WERI-Rb-1 (cell line): ENCODE measurements at regions not wholly inside any gene's neighbourhood (a gene's known extent, or its start where the extent isn't known, plus 50 kb on each side); places are given as distances from the start of the nearest gene placed in this dataset.

ENCODE experiments used
- DNase-seq: peaks from one replicate; pipeline ENCODE4 v3.0.0-alpha.2; 2020
- H3K27ac ChIP-seq: fragments of 250-450 bp; sonication (Bioruptor Pico); 2 replicates; pipeline ENCODE4 v1.5.1; 2020; ENCODE audit warnings: mild to moderate bottlenecking, moderate library complexity
- H3K27me3 ChIP-seq: fragments of 250-450 bp; sonication (Bioruptor Pico); 2 replicates; pipeline ENCODE4 v1.5.1; 2021; ENCODE audit warnings: mild to moderate bottlenecking, low read depth, moderate library complexity; ENCODE audit not compliant: insufficient read depth, severe bottlenecking
- H3K36me3 ChIP-seq: fragments of 250-450 bp; sonication (Bioruptor Pico); 2 replicates; pipeline ENCODE4 v1.5.1; 2020; ENCODE audit warnings: mild to moderate bottlenecking, moderate library complexity
- H3K4me3 ChIP-seq: 2 replicates; pipeline ENCODE4 v1.5.1; 2011; ENCODE audit warnings: low read depth, mild to moderate bottlenecking, control low read depth, low read length
- H3K9me3 ChIP-seq: fragments of 250-450 bp; sonication (Bioruptor Pico); 2 replicates; pipeline ENCODE4 v1.5.1; 2021; ENCODE audit warnings: mild to moderate bottlenecking, moderate library complexity; ENCODE audit not compliant: severe bottlenecking
- TF ChIP-seq, protein P1 (sequence below): IDR thresholded peaks from 2 replicates; pipeline ENCODE4 v1.5.1; 2011; ENCODE audit warnings: low read depth, mild to moderate bottlenecking, control low read depth, inconsistent platforms, low read length

DNA sequence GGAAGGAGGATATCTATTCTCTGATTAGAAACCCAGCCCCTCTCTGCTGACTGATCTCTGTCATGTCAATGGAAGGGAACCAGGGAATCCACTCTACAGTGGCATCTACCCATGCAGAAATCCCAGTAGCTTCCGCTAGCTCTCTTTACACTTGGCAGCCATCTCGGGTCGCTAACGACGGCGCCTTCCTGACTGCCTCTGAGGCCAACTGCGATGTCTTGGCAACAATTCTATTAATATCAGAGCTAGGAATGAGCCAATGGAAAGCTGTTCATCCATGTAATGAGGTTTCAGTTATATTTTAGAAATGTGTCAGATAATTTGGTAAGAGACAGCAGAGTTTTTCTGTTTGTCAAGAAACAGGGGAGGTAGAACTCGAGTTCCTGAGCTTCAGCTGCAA is 67.6 kb upstream of the ATP10B start:
- TF ChIP-seq, protein P1, sequence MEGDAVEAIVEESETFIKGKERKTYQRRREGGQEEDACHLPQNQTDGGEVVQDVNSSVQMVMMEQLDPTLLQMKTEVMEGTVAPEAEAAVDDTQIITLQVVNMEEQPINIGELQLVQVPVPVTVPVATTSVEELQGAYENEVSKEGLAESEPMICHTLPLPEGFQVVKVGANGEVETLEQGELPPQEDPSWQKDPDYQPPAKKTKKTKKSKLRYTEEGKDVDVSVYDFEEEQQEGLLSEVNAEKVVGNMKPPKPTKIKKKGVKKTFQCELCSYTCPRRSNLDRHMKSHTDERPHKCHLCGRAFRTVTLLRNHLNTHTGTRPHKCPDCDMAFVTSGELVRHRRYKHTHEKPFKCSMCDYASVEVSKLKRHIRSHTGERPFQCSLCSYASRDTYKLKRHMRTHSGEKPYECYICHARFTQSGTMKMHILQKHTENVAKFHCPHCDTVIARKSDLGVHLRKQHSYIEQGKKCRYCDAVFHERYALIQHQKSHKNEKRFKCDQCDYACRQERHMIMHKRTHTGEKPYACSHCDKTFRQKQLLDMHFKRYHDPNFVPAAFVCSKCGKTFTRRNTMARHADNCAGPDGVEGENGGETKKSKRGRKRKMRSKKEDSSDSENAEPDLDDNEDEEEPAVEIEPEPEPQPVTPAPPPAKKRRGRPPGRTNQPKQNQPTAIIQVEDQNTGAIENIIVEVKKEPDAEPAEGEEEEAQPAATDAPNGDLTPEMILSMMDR = no peak
- Histone ChIP-seq H3K27me3 (peaks cover 55% of the 10 kb centered on the region), H3K36me3 (no peaks in the 10 kb centered on the region), H3K9me3 (no peaks in the 10 kb centered on the region), H3K4me3 (no peak overlapping the region), H3K27ac (no peak overlapping the region)
- DNase-seq = no peak

DNA sequence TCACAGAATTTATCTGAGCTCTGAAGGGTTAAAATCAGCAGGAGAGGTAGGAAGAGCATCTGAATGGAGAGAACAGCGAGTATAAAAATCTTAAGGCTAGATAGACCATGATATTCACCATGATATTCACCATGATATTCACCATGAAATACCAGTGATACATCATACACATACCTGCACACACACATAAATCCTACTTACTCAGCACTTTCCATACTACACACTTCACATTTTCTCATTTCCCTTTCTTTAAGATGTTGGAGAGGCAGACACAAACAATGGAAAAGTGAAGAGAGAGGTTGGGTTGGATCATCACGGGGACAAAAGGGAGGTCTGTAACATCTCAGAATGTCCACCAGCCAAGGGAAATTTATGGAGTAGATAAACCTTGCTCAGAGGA is 66.4 kb upstream of the ATP10B start:
- no peak overlapping the region for H3K27ac ChIP-seq
- no peaks in the 10 kb centered on the region for H3K36me3 ChIP-seq
- H3K27me3 ChIP-seq = peaks cover 60% of the 10 kb centered on the region
- TF ChIP-seq, protein P1 = no peak
- DNase-seq = no peak
- H3K9me3 ChIP-seq = no peaks in the 10 kb centered on the region
- H3K4me3 ChIP-seq = no peak overlapping the region

DNA sequence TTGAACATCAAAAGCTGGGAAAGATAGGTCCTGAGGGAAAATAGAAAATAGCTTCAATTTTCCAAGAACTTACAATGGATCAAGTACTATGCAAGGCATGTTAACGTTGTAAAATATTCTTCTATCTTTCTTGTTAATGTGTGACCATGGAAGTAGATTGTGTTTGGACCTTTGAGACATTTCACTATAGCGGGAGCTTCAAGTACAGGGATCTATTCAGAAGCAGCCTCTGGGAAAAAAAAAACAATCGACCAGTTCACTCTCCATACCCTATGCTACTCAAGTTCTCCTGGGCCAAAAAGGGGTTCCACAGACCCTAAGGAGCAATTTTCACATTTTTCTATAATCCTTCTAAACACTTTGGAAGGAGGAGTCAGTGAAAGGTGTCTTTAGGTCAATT is 54.1 kb upstream of the ATP10B start:
- H3K27ac ChIP-seq = no peak overlapping the region
- TF ChIP-seq, protein P1 = no peak

DNA sequence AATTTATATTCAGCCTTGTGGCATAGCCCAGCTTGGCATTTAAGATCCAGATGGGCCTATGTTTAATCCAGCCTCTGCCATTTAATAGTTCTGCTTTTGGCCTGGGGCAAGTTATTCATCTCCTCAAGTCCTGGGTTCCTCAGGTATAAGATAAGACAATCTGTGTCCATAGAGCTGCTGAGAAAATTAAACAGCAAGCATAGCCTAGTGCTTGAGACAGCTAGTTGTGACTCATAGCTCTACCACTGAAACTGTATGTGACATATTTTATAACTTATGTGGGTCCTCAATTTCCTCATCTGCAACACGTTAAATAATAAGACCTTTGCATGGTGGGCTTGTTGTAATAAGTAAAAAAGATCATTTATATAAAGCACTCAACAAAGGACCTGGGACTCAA is 53.3 kb upstream of the ATP10B start:
- H3K4me3 ChIP-seq = no peak overlapping the region
- DNase-seq = no peak
- no peaks in the 10 kb centered on the region for H3K36me3 ChIP-seq
- no peaks in the 10 kb centered on the region for H3K9me3 ChIP-seq
- TF ChIP-seq, protein P1 = no peak
- peaks cover 55% of the 10 kb centered on the region for H3K27me3 ChIP-seq
- no peak overlapping the region for H3K27ac ChIP-seq

More for the DNA sequence above, 54.1 kb upstream of the ATP10B start:
- Histone ChIP-seq H3K9me3 (no peaks in the 10 kb centered on the region), H3K36me3 (no peaks in the 10 kb centered on the region), H3K27me3 (peaks cover 60% of the 10 kb centered on the region), H3K4me3 (no peak overlapping the region)
- DNase-seq = no peak

DNA sequence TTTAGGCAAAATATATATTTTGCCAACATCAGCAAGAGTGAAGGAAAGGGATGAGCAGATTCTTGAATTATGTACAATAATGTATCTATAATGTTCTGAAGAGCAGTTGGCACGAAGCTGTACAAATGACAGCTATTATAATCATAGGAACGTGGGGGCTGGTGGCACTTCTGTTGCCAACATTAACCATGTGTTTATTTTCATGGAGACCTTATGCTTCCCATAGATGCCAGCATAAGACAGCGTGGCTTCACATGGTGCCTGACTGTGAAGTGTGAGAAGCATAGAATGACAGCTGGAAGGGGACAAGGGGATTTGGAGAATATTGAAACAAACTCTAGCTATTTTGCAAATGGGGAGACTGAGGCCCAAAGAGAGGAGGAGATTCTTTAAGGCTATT is 52.6 kb upstream of the ATP10B start:
- no peak for DNase-seq
- no peaks in the 10 kb centered on the region for H3K36me3 ChIP-seq
- H3K27me3 ChIP-seq = peaks cover 54% of the 10 kb centered on the region
- TF ChIP-seq, protein P1 = no peak
- H3K4me3 ChIP-seq = no peak overlapping the region
- H3K9me3 ChIP-seq = no peaks in the 10 kb centered on the region
- no peak overlapping the region for H3K27ac ChIP-seq

DNA sequence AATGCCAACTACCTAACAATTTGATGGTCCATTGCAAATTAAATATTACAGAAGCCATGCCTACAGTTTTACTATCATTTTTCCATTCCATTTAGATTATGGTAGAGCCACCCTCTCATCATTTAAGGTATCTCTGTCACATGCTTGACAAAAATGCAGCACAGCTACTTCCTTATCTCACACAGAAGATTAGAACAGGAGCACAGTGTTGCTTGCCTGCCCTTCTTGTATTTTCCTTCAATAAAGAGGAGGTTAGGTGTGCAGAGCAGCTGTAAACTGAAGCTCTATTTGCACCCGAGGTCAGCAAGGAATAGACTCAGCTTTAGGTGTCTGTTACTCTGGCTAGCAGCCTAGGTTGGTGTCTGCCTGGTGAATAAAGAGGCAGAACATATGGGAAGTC is 51.5 kb upstream of the ATP10B start:
- TF ChIP-seq, protein P1 = no peak
- peaks cover 46% of the 10 kb centered on the region for H3K27me3 ChIP-seq
- no peak for DNase-seq
- no peaks in the 10 kb centered on the region for H3K9me3 ChIP-seq
- no peak overlapping the region for H3K4me3 ChIP-seq
- no peaks in the 10 kb centered on the region for H3K36me3 ChIP-seq
- no peak overlapping the region for H3K27ac ChIP-seq
